Vagina (tissue), 2 donors: ENCODE measurements at regions not wholly inside any gene's neighbourhood (a gene's known extent, or its start where the extent isn't known, plus 50 kb on each side); places are given as distances from the start of the nearest gene placed in this dataset.

Source experiments
- DNase-seq, 2 donors: peaks; one replicate each; pipeline ENCODE4 v3.0.0-alpha.2; 2017; ENCODE audit errors: extremely low spot score in 2 of 2
- H3K27ac ChIP-seq: fragments of 200-600 bp; sonication (generic); one replicate; pipeline ENCODE4 v1.5.1; 2019
- H3K27me3 ChIP-seq: fragments of 200-600 bp; sonication (generic); one replicate; pipeline ENCODE4 v1.5.1; 2019
- H3K36me3 ChIP-seq, 2 donors: fragments of 200-600 bp; sonication (generic); one replicate each; pipeline ENCODE4 v1.5.1; 2017 to 2019
- H3K4me1 ChIP-seq: fragments of 200-600 bp; sonication (generic); one replicate; pipeline ENCODE4 v1.5.1; 2019
- H3K4me3 ChIP-seq, 2 donors: fragments of 200-600 bp; sonication (generic); 1 replicate in 1 of 2; 2 replicates in 1 of 2; pipeline ENCODE4 v1.5.1; 2016 to 2019
- H3K9me3 ChIP-seq: fragments of 200-600 bp; sonication (generic); one replicate; pipeline ENCODE4 v1.5.1; 2019
- CTCF ChIP-seq, 3 experiments: fragments of 450-650 bp in 2 of 3; fragments of 200-600 bp in 1 of 3; sonication (generic) in 1 of 3; IDR thresholded peaks; one replicate each; pipeline ENCODE4 v1.5.1; 2017 to 2019; ENCODE audit warnings: antibody characterized with exemption in 3 of 3, mild to moderate bottlenecking in 2 of 3, moderate library complexity in 2 of 3
- POLR2A ChIP-seq, 2 donors: fragments of 450-650 bp; IDR thresholded peaks; one replicate each; pipeline ENCODE4 v1.6.1; 2017; ENCODE audit warnings: antibody characterized with exemption in 2 of 2, mild to moderate bottlenecking in 2 of 2, moderate library complexity in 2 of 2
- POLR2AphosphoS5 ChIP-seq, 2 donors: sonication (generic); formaldehyde crosslinking; IDR thresholded peaks; one replicate each; pipeline ENCODE4 v1.9.0; 2017; ENCODE audit warnings: antibody characterized with exemption in 2 of 2, mild to moderate bottlenecking in 2 of 2, low read depth in 1 of 2; ENCODE audit not compliant: insufficient read depth in 1 of 2
- intact Hi-C: fragments of 100-400 bp; cut with DNase I; formaldehyde crosslinking; loops from one replicate; pipeline ENCODE4 v1.15.1; 2023

- Histone ChIP-seq H3K4me1 (peaks cover 13% of the 10 kb centered on the region), H3K27me3 (no peaks in the 10 kb centered on the region), H3K27ac (no peak overlapping the region), H3K9me3 (no peaks in the 10 kb centered on the region), H3K4me3 (no peak overlapping the region), H3K36me3 (peaks cover 0 to 7% of the 10 kb centered on the region in 2 donors)
- TF ChIP-seq POLR2A (IDR thresholded peaks at IDR 0.05) (no peak), POLR2AphosphoS5 (IDR thresholded peaks at IDR 0.05; ENCODE audit: insufficient read depth in 1 of 2, low read depth in 1 of 2) (no peak)
- DNase-seq, result no peak
- intact Hi-C loops, result no loop called here
Observed at GRCh38 chr6:34610819-34611477, 54.8 kb upstream of the SPDEF start.

- Histone ChIP-seq H3K27ac (no peak overlapping the region), H3K36me3 (peaks cover 0 to 11% of the 10 kb centered on the region in 2 donors), H3K27me3 (no peaks in the 10 kb centered on the region), H3K4me3 (no peak overlapping the region), H3K4me1 (peaks cover 13% of the 10 kb centered on the region), H3K9me3 (no peaks in the 10 kb centered on the region)
- intact Hi-C loops, result no loop called here
- TF ChIP-seq CTCF (IDR thresholded peaks at IDR 0.05) (no peak), POLR2AphosphoS5 (IDR thresholded peaks at IDR 0.05; ENCODE audit: insufficient read depth in 1 of 2, low read depth in 1 of 2) (no peak), POLR2A (IDR thresholded peaks at IDR 0.05) (no peak)
- DNase-seq, result no peak
Observed at GRCh38 chr6:34608321-34609091, 52.4 kb upstream of the SPDEF start.

- H3K9me3 ChIP-seq, result no peaks in the 10 kb centered on the region
- H3K36me3 ChIP-seq, result peaks cover 0 to 11% of the 10 kb centered on the region in 2 donors
- no peak overlapping the region for H3K27ac ChIP-seq
- H3K27me3 ChIP-seq, result no peaks in the 10 kb centered on the region
- H3K4me3 ChIP-seq, result no peak overlapping the region
- peaks cover 19% of the 10 kb centered on the region for H3K4me1 ChIP-seq
- TF ChIP-seq POLR2A (IDR thresholded peaks at IDR 0.05), result no peak
- TF ChIP-seq CTCF (IDR thresholded peaks at IDR 0.05), result no peak
- TF ChIP-seq POLR2AphosphoS5 (IDR thresholded peaks at IDR 0.05; ENCODE audit: insufficient read depth in 1 of 2, low read depth in 1 of 2), result no peak
- intact Hi-C loops, result no loop called here
- DNase-seq, result no peak
Observed at GRCh38 chr6:34606477-34607265, 50.5 kb upstream of the SPDEF start.
